LNCaP clone FGC (cell line): ENCODE measurements at regions not wholly inside any gene's neighbourhood (a gene's known extent, or its start where the extent isn't known, plus 50 kb on each side); places are given as distances from the start of the nearest gene placed in this dataset.

Source experiments
- DNase-seq: peaks from one replicate; pipeline ENCODE4 v3.0.0-alpha.2; 2011; ENCODE audit warnings: low read depth
- H3K4me3 ChIP-seq: 2 replicates; pipeline ENCODE4 v1.5.1; 2011; ENCODE audit warnings: mild to moderate bottlenecking, low read depth, low read length, control low read depth
- TF ChIP-seq, protein P1 (sequence below): IDR thresholded peaks from 2 replicates; pipeline ENCODE4 v1.5.1; 2012; ENCODE audit warnings: mild to moderate bottlenecking; ENCODE audit not compliant: control insufficient read depth, insufficient read depth; ENCODE audit errors: extremely low read depth

DNA sequence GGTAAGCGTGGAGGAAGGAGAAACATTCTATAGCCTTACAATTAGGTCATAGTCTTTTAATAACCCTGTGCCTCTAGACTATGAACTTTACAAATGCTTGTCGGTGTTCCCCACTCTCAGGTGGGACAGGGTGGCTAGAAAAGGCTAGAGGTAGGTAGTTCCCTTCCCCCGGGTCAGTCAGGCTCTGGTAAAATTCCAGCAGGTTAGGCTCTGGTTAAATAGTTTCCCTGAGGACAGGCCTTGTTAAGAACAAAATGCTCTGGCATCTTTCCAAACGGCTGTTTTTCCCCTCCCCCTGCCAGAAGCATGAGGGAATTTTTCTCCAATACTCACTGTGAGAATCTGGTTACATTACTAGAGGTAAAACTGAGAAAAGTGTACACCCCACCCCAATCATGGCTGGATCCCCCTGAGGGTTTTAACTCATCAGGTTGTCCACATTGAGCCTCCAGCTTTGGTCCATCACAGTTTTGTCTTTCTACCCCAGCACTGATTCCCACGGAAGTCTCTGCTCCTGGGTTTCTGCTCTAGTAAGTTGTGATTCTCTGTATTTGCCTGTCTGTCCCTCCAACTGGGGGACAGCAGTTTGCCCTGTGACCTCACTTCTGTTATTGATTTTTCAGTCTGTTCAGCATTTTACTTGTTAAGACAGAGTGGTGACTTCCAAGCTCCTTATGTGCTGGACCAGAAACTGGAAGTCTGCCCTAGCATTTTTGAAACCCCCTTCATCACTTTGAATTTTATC is 84.7 kb upstream of the ADGRF1 start:
- H3K4me3 ChIP-seq = no peak overlapping the region
- TF ChIP-seq, protein P1, sequence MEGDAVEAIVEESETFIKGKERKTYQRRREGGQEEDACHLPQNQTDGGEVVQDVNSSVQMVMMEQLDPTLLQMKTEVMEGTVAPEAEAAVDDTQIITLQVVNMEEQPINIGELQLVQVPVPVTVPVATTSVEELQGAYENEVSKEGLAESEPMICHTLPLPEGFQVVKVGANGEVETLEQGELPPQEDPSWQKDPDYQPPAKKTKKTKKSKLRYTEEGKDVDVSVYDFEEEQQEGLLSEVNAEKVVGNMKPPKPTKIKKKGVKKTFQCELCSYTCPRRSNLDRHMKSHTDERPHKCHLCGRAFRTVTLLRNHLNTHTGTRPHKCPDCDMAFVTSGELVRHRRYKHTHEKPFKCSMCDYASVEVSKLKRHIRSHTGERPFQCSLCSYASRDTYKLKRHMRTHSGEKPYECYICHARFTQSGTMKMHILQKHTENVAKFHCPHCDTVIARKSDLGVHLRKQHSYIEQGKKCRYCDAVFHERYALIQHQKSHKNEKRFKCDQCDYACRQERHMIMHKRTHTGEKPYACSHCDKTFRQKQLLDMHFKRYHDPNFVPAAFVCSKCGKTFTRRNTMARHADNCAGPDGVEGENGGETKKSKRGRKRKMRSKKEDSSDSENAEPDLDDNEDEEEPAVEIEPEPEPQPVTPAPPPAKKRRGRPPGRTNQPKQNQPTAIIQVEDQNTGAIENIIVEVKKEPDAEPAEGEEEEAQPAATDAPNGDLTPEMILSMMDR = no peak
- no peak for DNase-seq

- DNase-seq = no peak
- TF ChIP-seq, protein P1 = no peak
- H3K4me3 ChIP-seq = no peak overlapping the region
Measured at GRCh38 chr6:47118611-47119010, 76.5 kb upstream of the ADGRF1 start.

DNA sequence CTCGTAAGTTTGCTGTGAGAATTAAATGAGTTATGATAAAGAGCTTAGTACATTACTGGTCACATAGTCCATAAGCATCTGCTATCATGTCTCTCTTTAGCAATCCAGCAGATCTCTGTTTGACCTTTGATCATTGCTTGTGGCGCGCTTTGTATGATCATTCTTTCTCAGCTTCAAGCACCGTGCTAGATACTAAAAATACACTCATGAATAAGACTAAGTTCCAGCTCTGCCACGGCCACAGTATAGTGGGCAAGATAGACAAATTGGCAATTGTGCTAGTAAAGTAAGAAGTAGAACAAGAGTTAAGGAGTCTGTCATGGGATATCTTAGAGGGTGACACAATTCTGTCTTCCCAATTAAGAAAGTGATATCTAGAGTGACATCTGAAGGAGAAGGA is 75.2 kb upstream of the ADGRF1 start:
- no peak overlapping the region for H3K4me3 ChIP-seq
- DNase-seq = no peak
- TF ChIP-seq, protein P1 = no peak

DNA sequence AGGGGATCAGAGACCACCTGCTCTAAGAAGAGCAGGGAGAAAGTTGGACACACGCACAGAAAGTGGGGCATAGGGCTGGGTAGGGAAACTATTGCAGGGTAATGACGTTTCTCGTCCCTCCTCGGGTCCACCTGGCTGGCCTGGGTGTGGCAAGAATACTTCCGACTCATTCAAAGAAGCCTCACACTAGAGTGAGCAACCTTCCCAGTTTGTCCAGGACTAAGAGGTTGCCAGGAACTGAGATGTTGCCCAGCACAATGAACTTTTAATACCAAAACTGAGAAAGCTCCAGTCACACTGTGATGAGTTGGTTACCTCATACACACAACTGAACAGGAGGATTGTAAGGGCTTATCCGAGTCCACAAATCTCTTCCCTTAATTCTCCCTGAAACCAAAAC is 74.5 kb upstream of the ADGRF1 start:
- no peak for DNase-seq
- no peak overlapping the region for H3K4me3 ChIP-seq
- TF ChIP-seq, protein P1 = no peak

DNA sequence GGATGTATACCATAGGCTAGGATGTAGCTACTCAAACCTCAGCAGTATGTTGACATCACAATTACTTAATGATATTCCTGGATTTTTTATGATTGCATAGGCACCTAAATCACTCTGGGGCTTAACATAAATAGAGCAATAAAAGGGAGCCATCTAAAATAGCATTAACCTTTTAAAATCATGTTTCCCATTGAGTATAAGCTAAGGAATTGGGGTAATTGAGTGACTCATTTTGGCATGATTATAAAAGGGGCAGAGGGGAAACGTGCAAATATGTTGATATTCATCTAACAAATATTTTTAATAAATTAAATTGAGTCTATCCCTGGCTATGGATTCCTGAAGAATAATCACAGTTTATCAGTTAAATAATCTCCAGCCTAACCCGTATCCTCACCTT is 74.0 kb upstream of the ADGRF1 start:
- TF ChIP-seq, protein P1 = no peak
- DNase-seq = no peak
- no peak overlapping the region for H3K4me3 ChIP-seq

DNA sequence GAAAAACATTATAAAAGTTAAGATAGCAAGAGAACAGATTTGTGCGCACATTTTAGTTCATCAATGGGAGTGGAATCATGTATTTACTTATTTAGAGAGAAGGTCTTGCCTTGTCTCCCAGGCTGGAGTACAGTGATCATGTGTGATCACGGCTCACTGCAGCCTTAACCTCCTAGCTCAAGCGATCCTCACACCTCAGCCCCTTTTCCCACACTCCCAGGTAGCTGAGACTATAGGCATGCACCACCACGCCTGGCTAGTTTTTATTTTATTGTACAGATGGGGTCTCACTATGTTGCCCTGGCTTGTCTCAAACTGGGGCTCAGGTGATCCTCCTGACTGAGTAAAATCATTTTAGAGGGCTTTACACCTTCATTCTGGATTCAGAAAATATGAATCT is 72.3 kb upstream of the ADGRF1 start:
- TF ChIP-seq, protein P1 = no peak
- H3K4me3 ChIP-seq = no peak overlapping the region
- DNase-seq = no peak

- TF ChIP-seq, protein P1 = no peak
- no peak overlapping the region for H3K4me3 ChIP-seq
- DNase-seq = no peak
Measured at GRCh38 chr6:47112317-47112716, 70.2 kb upstream of the ADGRF1 start.
